Stomach (tissue), 4 donors: ENCODE measurements at regions not wholly inside any gene's neighbourhood (a gene's known extent, or its start where the extent isn't known, plus 50 kb on each side); places are given as distances from the start of the nearest gene placed in this dataset.

Experiments used
- EP300 ChIP-seq: sonication (generic); formaldehyde crosslinking; IDR thresholded peaks from one replicate; pipeline ENCODE4 v1.6.1; 2017; ENCODE audit warnings: antibody characterized with exemption
- POLR2A ChIP-seq, 4 donors: fragments of 450-650 bp; IDR thresholded peaks; one replicate each; pipeline ENCODE4 v1.6.1; 2016; ENCODE audit warnings: antibody characterized with exemption in 4 of 4, control low read depth in 2 of 4, mild to moderate bottlenecking in 1 of 4, moderate library complexity in 1 of 4
- POLR2AphosphoS5 ChIP-seq, 3 donors: sonication (generic); formaldehyde crosslinking; IDR thresholded peaks; one replicate each; pipeline ENCODE4 v1.6.1; 2016; ENCODE audit warnings: antibody characterized with exemption in 3 of 3
- TF ChIP-seq, protein P1 (sequence below), 7 experiments: fragments of 450-650 bp in 4 of 7; fragments of 200-600 bp in 3 of 7; sonication (generic) in 3 of 7; IDR thresholded peaks; one replicate each; pipeline ENCODE4 v1.5.1; 2016 to 2019; ENCODE audit warnings: antibody characterized with exemption in 7 of 7, control low read depth in 2 of 7, mild to moderate bottlenecking in 1 of 7

DNA sequence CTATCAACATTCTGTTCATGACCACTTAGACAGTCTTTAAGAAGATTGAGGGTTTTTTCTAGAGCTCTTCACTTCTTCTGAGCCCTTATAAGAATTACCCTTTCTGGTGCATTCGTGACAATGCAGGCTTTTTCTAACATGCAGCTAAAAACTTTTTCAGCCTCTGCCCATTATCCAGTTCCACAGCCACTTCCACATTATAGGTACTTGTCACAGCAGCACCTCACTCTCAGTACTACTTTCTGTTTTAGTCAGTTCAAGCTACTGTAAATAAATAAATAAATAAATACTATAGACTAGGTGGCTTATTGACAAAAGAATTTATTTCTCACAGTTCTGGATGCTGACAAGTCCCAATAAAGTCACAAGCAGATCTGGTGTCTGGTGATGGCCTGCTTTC, 284.4 kb upstream of the PKN2 start:
- TF ChIP-seq, protein P1, sequence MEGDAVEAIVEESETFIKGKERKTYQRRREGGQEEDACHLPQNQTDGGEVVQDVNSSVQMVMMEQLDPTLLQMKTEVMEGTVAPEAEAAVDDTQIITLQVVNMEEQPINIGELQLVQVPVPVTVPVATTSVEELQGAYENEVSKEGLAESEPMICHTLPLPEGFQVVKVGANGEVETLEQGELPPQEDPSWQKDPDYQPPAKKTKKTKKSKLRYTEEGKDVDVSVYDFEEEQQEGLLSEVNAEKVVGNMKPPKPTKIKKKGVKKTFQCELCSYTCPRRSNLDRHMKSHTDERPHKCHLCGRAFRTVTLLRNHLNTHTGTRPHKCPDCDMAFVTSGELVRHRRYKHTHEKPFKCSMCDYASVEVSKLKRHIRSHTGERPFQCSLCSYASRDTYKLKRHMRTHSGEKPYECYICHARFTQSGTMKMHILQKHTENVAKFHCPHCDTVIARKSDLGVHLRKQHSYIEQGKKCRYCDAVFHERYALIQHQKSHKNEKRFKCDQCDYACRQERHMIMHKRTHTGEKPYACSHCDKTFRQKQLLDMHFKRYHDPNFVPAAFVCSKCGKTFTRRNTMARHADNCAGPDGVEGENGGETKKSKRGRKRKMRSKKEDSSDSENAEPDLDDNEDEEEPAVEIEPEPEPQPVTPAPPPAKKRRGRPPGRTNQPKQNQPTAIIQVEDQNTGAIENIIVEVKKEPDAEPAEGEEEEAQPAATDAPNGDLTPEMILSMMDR (IDR thresholded peaks at IDR 0.05), result no peak
- TF ChIP-seq POLR2A (IDR thresholded peaks at IDR 0.05) (no peak), EP300 (no peak), POLR2AphosphoS5 (IDR thresholded peaks at IDR 0.05) (no peak)
